Activated CD4-positive, alpha-beta T cell treated with anti-CD3 and anti-CD28 coated beads for 24 hours (primary cell): ENCODE measurements at regions not wholly inside any gene's neighbourhood (a gene's known extent, or its start where the extent isn't known, plus 50 kb on each side); places are given as distances from the start of the nearest gene placed in this dataset.
"Not testable (repeated sequence)": the region's sequence is repeated elsewhere in the genome, so short reads cannot be mapped to it uniquely, and the experiment has no call there.

Experiments
- DNase-seq, 2 donors: peaks; one replicate each; pipeline ENCODE4 v3.0.0-alpha.2; 2020; ENCODE audit warnings: low read depth in 2 of 2

DNA sequence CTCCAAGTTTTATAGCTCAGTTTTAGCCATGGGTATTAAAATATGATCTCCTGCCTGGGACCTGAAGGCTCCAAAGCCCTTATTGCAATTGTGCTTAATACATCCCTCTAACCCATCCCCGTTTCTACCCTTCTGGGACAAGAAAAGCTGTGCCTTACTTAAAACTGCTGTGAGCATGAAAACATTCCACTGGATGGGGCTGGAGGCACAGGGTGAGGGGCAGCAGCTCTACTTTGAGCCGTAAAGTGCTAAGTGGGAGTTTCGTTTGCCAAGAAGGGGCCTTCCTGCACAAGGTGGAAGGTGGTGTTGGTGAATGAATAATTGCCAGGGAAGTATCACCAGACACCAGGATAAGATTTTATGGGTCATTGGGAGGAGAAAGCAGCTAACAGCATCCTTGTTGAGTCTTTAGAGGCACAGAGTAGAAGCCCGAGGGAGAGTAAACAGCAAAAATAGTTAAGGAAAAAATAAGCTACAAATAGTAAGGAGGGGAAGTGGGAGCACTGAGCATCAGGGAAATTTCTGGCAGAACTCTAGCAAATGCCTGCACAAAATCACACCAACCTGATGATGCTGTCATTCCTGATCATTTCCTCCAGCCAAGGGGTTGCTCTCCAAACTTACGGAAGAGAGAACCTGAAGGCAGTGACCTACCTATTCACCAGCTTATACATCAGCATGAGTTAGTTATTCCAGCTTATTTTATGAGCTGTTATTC, 218.4 kb downstream of the MREG start:
- DNase-seq, result no peak

DNA sequence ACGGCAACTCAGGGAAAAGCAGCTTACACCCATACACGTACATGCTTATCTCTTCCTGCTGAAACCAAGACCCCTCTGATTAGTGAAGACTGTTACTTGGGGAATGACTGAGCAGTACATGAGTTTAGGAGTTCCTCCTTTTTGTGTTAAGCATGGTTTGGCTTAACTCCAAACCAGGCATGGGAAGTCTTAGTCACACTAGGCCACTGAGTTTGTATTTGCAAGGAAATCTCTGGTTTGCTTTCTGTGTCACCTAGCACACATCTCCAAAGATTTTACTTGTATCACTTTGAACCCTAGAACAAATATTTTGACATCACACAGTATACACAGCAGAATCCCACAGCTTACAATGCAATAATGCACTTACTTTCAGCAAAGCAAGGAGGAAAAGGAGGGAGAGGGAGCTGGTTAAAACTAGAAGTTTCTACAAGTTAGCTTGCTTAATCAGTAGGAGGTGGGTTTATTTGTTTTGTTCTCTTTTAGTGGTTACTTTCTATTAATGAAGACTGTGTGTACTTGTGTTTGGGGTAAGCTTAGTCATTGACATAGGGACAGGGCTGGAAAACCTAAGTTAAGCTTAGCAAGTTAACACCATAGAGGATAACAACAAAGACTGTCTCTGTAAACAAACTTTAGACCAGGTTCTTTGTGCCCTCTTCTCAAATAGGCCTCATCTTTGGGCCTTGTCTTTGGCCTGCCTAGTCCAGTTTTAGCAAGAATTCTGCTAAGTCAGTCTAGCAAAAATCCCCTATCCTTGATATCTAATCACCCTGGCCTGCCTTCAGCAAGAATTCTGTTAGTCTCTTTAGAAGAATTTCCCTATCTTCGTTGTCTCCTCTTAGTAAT, 219.4 kb downstream of the MREG start:
- DNase-seq, result peak in 1 of 2 donors; percentile 9

GRCh38 chr2:215791481-215791937, 221.8 kb downstream of the MREG start:
- no peak for DNase-seq

DNA sequence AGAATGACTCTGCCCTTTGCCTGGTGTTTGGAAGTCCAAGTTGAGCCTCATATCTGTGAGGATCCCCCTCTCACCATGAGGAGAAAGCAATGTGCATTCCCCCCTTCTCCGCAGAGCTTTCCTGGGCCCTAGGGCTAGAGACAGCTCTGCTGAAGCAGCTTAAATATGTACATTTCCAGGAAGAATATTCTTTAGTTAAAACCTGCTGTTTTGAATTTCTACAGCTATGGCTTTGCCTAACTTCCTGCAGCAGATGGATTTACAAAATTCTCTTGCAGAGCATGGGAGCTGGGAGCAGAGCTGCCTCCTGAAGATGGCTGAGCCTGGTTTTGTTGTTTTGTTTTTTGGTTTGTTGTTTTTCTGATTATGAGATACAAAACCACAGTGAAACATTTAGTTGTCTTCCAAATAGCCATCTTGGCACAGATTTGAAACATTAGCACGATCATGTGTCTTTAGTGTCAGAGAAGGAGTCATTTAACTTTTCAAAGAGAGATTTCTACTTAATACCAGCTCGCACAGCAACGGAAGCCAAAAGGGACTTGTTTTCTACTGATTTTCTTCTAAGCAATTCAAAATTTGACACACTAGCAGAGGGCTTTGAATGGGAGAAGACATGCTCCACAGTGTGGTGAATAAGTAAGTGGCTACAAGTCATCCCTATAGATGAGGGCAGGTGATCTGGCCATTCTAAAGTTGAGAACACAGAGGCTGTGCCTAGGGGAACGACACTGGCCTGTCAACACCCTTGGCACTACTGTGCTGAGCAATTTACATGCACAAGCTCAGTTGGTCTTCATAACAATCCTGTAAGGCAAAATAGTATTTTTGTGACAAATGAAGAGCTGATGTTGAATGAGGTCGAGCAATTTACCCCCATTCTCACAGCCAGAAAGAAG, 222.6 kb downstream of the MREG start:
- no peak for DNase-seq

DNA sequence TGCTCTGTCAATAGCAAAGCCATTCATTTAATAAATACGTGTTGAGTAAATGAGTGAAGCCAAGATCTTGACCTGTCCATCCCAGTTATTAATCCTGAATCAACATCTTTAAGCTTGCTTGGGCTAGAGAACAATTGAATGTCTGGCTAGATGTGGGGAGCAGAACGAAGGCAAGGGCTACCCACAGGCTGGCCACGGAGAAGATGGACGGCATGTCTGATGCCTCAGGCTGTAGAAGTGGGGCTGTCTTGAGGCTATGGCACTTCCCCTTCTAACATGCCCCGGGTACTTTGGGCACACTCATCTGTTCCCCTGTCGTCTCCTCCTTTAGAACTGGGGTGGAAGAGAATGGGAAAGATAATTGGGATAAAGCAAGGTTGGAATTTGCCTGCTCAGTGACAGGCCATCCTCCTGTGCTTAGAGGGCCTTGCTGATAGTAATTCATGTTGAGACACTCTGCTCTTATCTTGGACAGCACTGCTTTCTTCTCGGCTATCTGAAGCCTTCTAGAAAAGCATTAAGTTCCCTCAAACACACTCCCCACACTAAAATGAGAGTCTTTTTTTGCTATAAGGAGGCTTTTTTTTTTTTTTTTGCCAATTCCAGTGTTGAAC, 225.7 kb downstream of the MREG start:
- DNase-seq, result no peak

- no peak for DNase-seq
Measured at GRCh38 chr2:215787025-215787424, 226.3 kb downstream of the MREG start.

DNA sequence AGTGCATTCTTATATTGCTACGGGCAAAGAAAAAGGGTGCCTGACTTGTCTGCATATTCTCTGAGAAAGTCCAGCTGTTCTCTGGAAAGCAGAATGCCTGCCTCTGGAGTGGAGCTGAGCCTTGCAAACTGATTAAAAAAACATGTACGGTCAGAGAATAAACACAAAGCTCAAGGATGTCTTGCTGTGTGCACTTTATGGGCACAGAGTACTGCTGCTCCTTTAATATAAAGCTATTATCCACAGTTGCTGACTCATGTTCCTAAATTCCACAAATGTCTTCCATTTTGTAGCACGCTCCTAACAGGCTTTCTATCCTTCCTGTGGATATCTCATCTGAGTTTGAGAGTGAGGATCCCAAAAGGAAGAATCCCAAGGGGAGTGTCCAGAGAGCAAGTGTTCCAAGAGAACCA, 229.0 kb downstream of the MREG start:
- DNase-seq, result no peak

DNA sequence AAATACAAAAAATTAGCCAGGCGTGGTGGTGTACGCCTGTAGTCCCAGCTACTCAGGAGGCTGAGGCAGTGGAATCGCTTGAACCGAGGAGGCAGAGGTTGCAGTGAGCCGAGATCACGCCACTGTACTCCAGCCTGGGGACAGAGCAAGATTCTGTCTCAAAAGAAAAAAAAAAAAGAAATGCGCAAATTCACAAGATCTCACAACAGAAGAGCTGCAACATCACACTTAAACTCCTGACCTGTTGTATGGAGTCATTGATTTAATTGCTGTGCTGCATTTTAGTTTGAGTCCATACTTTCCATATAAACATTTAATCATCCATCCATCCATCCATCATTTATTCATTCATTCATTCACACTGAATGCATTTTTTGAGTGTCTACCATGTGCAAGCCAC, 229.7 kb downstream of the MREG start:
- not testable (repeated sequence) for DNase-seq

- no peak for DNase-seq
Measured at GRCh38 chr2:215782965-215783364, 230.4 kb downstream of the MREG start.

GRCh38 chr2:215782295-215782694, 231.1 kb downstream of the MREG start:
- no peak for DNase-seq

DNA sequence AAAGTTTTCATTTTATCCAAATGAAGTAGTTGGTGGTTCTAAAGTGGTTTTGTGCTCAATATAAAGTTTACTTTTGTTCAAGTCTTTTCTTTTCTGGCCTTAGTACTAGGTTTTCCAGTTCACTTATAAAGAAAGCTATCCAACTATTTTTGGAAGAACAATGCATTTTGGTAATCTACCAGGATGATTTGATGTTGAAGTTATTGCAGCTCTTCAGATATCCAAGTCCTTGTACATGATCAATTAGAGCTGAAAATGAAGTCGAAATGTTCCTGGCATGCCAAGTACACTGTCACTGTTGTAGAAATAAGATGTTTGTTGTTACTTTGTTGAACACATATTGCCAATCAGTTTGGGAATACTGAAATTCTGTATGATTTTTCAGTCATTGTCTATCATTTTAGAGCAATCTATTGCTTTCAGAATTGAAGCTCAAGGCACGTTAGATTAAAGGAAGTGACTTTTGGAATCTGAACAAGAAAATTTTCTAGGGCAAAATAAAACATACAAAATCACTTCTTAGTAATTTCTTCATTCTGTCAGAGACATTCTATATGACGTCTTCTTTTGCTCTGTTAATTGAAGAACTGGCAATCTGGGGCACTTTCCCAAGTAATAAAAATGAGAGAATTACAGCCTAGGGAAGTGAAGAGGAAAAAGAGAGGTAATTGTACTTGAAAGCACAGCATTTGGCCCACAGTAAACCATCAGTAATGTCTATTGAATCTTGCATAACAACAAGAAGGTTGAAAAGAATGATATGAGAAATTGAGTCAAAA, 232.3 kb downstream of the MREG start:
- no peak for DNase-seq

DNA sequence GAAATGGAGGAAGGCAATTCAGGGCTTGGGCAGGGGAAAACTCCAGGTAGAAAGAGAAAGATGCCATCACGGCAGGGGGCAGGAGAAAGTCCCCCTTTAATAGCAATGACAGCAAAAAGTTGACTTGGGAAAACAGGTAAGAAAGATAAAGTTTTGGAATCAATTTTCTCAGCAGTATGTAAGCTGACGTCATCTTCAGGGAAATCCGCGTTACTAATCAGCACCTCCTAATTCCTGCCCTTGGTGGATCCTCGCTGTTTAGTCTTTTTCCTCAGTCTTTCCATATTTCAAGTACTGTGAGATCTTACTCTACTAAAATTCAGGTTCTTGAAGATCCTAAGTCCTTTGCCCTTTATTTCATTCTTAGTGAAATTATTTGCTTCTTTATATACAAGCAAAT, 233.0 kb downstream of the MREG start:
- no peak for DNase-seq

GRCh38 chr2:215779912-215780311, 233.4 kb downstream of the MREG start:
- DNase-seq, result no peak

- no peak for DNase-seq
Measured at GRCh38 chr2:215777465-215778044, 235.8 kb downstream of the MREG start.

DNA sequence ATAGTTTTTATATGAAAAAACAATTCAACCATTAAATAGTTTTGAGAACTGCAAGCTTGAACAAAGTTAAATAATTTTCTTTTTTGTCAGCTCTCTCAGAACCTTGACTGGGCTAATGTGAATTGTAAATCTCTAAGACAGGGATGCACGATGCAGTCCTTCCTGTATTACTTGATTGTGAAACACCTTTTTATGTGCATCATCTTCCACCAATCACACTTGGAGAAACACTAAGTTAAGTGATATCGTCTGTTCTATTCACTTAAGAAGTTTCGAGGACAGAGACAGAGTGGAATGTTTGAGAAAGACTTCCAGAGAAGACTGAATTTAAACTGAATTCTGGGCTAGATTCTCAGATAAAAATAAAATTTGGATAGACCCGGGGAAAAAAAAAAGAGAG, 238.2 kb downstream of the MREG start:
- DNase-seq, result no peak

- no peak for DNase-seq
Measured at GRCh38 chr2:215773728-215774127, 239.6 kb downstream of the MREG start.

GRCh38 chr2:215772634-215773563, 240.5 kb downstream of the MREG start:
- DNase-seq, result no peak

- no peak for DNase-seq
Measured at GRCh38 chr2:215772003-215772402, 241.3 kb downstream of the MREG start.

DNA sequence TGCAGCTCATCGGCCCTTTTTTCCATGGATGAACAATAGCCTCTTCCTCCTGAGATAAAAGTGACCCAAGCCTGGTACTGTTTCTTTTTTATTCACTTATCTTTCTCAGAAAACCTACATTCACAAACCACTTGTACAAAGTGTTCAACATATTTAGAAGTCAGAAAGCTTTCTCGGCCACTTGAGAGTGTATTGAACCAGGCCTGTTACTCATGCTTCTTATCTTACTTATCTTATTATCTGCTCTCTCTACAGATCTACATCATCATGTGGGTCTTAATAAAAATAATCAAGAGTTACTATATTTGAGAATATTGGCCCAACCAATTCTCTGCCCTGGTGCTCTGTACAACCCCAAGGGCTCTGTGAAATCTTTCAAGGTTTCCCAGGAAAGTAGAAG, 242.1 kb downstream of the MREG start:
- DNase-seq, result no peak
